GM19372 (cell line): ENCODE measurements at regions not wholly inside any gene's neighbourhood (a gene's known extent, or its start where the extent isn't known, plus 50 kb on each side); places are given as distances from the start of the nearest gene placed in this dataset.
"Not testable (repeated sequence)": the region's sequence is repeated elsewhere in the genome, so short reads cannot be mapped to it uniquely, and the experiment has no call there.

Experiments
- ATAC-seq: cut with Tn5 transposase; IDR thresholded peaks from one replicate; pipeline ENCODE4 v1.9.1; 2021; ENCODE audit warnings: mild to moderate bottlenecking, low read depth, moderate library complexity; ENCODE audit not compliant: unreplicated experiment

DNA sequence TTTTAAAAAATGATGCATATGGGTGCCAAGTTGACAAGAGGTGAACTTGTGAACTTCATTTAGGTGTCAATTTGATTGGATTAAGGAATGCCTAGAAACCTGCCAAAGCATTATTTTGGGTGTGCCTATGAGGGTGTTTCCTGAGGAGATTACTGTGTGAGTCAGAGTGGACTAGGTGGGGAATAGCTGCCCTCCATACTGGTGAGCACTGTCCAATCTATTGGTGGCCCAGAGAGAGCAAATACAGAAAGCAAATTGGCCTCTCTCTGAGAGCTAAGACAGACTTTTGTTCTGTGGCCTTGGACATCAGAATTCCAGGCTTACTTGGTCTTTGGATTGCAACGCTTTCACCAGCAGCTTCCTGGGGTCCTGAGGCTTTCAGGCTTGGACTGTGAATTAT is 388.0 kb downstream of the SUCLG1 start:
- ATAC-seq = no peak

DNA sequence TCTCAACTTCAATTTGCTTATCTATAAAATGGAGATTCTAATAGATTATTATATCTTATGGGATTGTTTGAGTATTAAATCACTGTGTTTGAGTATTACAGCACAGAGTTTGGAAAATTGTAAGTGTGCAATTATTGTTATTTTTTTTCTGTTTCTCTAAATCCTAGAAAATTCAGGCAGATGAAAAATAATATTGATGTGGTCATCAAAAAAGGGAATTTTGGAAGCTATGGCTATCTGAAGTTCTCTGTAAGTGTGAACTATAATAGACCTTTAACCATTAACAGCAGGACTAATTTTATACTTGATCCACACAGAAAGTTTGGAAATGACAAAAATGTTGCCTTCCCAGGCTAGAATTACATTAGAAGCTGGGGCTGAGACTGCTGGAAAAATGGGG is 393.2 kb downstream of the SUCLG1 start:
- no peak for ATAC-seq

GRCh38 chr2:84057917-84058560 is 401.0 kb downstream of the SUCLG1 start:
- no peak for ATAC-seq

DNA sequence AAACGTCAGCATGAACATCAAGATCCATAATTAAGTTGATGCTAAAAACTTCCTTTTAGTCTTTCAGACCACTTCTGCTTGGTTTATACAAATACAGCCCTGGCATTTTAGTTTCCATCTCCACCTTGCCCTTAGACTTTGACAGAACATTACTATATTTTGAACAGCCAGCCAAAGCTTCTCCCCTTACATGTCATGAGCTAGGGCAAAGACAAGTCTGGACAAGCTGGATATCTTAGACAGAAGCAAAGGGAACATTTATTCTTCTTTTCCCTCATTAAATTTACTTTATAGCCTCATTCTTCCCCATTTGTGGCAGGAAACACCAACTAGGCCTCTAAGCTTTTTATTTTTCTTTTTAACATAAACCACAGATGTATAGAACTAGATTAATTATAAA is 403.3 kb downstream of the SUCLG1 start:
- ATAC-seq = no peak

GRCh38 chr2:84054577-84054976 is 404.5 kb downstream of the SUCLG1 start:
- not testable (repeated sequence) for ATAC-seq

GRCh38 chr2:84052913-84053312 is 406.2 kb downstream of the SUCLG1 start:
- ATAC-seq = no peak

DNA sequence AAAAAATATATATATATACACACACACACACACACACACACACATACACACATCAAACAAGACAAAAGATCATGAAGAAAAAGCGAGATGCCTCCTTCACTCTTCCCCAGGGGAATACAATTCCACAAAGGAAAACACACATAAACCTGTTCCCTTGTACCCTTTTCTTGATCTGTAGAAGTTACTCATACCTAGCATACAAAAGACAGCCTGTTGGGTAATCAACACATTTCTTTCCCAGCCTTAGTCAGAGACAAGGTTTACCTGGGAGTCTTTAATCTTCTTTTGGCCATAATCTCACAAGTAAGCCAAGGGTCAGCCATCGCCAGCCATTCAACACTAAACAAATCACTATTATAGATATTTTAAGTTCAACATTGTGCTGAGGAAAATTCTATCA is 407.0 kb downstream of the SUCLG1 start:
- no peak for ATAC-seq

DNA sequence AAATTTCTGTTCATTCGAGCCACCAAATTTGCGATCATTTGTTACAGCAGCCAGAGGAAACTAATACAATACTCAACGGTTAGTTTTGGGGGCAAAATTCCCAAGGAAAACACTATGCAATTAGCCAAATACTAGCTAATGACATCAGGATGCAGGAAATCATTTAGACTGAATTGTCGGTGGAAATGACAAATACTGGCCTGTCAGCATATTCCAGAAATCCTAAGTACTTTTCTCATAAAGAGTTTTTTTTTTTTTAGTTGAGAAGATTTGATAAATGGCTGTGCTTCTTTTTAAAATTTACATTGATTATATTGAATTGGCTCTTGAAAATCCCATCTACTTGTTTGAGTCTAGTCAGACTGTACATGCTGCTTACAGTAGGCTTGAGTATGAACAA is 410.1 kb downstream of the SUCLG1 start:
- ATAC-seq = no peak

DNA sequence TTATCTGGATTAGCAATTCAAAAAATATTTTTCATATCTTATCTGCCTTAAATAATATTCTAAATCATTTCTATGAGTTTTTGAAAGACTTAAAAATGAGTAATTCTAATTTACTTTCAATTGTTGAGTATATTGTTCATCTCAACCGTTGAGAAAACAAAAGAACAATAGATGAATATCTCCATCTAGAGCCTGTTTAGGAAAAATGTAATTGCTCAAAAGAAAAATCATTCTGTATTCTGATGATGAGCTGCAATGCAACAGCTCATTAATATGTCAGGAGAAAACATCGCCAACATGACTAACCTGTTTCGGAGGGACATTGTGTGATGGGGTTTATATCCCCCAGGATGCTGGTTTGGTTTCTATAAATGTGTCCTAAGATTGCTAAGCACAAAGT is 417.6 kb downstream of the SUCLG1 start:
- no peak for ATAC-seq

GRCh38 chr2:84040281-84040680 is 418.8 kb downstream of the SUCLG1 start:
- ATAC-seq = no peak

DNA sequence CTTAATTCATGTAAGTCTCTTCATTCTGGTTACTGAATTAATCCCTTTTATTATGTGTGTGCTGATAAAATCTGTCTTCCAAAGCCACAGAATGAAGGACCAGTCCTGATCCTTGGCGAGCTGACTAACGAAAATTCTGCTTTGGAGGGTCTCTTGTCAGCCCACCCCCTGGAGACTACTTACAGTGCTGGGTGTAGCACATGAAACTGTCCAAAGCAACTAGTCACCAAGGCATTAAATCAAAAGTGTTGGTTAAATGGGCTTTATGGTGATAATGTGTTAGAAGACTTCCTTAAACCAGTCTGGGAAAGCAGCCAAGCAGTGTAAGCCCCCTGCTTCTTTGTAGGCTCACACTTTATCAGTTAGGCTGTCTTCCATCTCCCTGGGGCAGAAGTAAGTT is 420.2 kb downstream of the SUCLG1 start:
- no peak for ATAC-seq

GRCh38 chr2:84033347-84033974 is 425.6 kb downstream of the SUCLG1 start:
- ATAC-seq = no peak

- ATAC-seq = no peak
Measured at GRCh38 chr2:84031312-84032050, 427.6 kb downstream of the SUCLG1 start.

DNA sequence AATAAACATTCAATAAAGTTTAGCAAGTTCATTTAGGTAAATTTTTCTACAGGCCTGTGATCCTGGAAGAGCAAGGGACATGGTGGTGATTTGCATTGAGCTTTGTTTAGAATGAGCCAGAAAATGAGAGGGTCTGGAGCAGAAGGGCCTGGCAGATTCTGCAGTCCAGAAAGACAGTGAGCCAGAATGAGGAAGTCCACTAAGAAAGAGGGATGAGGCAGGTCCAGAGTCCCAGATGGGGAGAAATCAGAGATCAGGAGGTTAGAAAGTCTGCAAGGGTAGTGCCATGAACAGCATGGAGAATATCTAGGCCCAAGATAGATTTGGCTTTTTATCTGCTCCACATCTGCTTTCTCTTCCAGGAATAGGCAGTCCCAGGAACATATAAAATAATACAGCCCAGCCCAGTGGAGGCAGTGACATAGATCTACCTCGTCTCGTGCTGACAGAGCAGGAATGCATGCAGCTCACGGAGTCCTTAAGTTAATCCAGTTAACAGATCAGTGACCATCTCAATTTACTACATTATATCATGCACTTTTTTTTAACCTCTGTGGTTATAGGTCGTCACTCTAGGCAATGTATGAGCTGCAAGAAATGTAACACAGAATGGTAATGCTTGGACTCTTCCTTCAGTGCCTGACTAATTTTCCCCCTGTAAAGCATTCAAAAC is 429.0 kb downstream of the SUCLG1 start:
- no peak for ATAC-seq

DNA sequence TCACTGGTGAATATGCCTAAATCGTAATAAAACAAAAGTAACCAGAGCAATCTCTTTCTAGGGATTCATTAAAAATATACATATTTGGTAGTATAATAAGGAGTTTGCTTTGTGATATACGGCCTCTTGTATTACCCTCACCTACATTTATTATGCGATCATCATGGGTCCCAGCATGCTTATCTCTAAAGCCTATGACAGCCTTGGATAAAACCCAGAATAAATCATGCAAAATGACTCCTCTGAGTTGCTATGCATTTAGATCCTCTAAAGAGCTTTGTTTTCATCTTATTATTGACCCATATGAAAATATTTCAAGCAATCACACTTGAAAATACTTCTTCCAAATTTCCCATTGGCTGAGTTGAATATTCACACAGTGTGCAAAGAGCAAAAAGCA is 432.3 kb downstream of the SUCLG1 start:
- no peak for ATAC-seq

DNA sequence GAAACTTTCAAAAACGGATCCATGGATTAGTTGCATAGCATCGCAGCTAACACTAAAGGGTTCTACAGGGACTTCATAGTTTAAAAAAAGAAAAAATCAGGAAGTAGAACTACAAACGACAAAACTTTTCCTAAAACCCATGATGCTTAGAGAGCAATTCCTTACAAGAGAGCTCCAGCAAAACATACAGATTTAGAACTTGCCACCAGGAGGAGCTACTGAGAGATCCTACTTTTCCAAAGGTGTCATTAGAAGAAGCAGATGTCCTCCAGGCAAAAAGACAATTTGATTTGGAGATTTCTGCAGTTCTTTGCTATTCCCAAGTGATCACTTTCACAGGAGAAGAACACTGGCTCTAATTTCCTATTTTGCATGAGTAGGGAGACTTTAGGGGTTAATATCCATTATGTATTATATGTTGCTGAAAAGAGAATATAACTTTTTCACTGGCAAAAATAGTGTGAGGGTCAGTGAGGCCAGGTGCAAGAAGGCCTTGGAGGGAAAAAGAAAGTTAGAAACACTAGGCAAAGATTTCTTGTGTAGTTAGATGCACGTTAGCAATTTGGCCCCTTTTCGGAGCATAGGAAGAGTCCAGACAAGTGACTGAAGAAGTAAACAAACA is 436.2 kb downstream of the SUCLG1 start:
- no peak for ATAC-seq

GRCh38 chr2:84017010-84017409 is 442.1 kb downstream of the SUCLG1 start:
- ATAC-seq = no peak

- ATAC-seq = no peak
Measured at GRCh38 chr2:84016183-84016582, 442.9 kb downstream of the SUCLG1 start.

DNA sequence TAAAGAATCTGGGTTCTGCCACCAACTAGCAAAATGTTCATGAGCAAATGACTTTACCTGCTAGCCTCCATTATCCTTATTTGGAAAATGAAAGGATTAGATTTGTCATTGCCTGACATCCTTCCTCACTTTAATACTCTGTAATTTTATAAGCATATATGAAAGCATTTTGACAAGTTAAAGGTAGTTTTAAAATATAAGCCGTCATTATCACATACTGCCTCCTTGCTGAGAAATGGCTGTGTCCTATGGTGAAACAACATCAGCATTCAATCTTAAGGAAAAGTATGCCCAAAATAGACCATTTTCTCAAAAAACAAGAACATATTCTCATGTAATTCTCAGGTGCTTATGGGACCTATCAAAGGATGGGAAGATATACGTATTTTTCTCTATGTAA is 461.2 kb downstream of the SUCLG1 start:
- ATAC-seq = no peak

GRCh38 chr2:83994633-83995179 is 464.4 kb downstream of the SUCLG1 start:
- no peak for ATAC-seq
